NCI-H460 (cell line): ENCODE measurements at regions not wholly inside any gene's neighbourhood (a gene's known extent, or its start where the extent isn't known, plus 50 kb on each side); places are given as distances from the start of the nearest gene placed in this dataset.

ENCODE experiments used
- DNase-seq: peaks from one replicate; pipeline ENCODE4 v3.0.0-alpha.2; 2016; ENCODE audit warnings: low read depth; ENCODE audit errors: extremely low read depth

DNA sequence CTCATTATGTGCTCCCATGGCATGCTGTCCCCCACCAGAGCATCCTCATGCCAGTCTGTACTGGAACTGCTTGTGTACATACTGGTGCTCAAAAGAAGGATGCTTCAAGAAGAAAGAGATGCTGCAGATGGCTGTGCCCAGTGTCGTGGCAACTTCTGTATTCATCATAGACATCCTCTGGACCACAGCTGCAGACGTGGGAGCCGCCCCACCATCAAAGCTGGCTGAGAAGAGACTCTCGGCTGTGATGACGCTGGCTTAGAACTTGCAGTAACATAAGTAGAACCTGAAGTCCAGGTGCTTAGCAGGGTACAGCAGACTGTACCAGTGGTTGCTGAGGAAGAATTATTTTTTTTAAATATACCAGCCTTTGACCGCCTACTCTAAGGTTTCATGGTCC is 112.6 kb upstream of the ARHGAP5 start:
- no peak for DNase-seq

DNA sequence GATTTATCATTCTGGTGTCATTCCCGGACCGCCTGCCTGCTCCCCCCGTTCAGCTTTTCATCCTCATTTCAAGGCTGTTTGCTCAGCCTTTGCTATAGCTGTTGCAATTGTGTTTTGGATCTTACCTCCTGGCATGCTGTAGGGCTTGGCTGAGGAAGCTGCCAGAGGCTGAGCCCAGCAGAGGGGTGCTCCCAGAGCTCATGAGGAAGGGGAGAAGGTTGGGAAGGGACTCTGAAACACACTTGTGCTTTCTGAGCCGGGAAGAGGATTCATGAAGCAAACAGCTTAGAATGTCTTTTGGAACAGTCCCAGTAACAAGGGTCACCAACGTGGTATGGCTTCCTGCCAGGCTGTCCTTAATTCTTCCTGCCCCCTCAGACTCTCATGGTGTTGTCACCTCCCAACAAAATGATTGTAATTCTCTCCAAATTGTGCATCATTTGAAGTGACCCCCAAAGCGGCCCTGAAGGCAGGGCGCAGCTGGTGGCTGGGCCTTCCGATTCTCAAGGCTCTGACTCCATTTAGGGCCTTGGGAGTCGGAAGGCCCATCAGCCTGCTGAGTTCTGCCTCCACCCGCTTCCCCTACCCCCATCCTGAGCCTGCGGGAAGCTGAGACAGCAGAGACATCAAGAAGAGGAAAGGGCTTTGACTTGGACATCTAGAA is 111.9 kb upstream of the ARHGAP5 start:
- DNase-seq, result no peak

GRCh38 chr14:31965735-31966598 is 111.1 kb upstream of the ARHGAP5 start:
- no peak for DNase-seq

GRCh38 chr14:31966896-31967668 is 110.0 kb upstream of the ARHGAP5 start:
- no peak for DNase-seq

DNA sequence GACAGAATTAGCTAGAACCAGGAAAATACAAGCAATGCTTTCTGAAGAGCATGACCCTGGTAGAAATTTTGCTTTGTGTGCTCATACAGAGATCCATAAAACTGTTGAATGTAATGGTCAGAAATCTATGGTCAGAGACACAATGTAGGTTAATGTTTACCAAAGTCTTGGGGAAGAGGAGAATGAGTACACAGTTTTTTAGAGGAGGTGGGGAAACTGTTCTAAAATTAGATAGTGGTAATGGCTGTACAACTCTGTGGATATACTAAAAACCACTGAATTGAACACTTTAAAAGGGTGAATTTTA is 109.5 kb upstream of the ARHGAP5 start:
- no peak for DNase-seq

DNA sequence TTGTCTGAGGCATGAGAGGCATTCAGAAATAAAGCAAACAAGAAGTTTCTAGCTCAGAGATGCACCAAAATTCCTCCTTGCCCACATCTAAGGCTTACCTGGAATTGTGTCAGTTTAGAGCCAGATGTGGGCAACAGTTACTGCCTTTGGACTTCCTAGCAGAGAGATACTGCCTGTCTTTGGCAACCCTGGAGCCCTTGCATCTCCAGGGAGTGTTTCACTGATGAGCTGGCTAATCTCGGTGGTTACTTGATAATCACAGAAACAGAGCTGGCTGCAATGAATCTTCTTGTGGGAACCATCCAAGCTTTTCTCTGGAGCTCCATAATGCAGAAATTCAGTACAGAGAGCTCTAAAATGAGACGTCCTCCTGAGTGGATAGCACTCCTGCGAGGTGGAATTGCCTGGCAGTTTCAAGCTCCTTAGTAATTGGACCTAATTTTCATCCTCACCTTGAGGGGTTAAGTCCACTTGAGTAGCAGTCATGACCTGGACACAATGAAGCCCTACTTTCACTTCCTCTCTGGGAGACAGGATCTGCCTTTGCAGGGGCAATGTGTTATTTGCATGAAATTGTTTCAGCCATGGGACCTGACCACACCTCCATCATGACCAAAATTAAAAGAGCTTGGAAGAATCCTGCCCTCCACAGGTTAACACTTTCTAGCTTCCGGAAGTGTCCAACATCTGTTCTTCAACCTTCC is 108.8 kb upstream of the ARHGAP5 start:
- no peak for DNase-seq

DNA sequence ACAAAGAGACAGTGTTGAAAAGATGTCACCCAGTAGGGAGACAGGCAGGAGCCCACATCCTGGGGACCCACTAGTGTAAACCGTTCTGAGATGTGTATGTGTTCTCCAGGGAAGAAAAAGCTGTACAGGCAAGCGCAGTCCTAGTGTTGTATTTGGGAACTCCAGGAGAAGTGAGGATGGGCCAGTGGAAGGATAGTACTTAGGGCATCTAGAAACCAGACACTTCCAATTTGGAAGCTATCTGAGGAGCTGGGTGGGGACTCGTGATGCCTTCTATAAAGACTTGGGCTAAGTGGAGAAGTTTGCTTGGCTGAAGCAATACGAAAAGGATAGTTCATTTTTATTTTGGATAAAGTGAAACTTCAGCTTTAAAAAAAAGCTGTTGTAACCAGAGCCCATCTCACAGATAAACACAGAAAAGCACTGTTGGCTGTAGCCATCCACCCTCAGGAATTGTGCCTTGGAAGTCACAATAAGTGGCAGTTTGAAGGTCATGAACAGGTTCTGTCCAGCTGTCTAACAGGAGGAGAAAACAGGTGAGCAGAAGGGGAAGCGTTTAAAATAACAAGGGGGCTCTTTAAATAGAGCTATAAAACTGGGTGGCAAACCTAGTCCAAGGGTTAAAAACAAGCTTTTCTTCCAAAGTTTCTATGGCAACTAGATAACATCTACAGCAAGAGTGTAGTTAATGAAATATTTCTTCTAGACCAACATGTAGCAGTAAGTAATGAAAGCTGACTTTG is 108.0 kb upstream of the ARHGAP5 start:
- no peak for DNase-seq

GRCh38 chr14:31969699-31970240 is 107.3 kb upstream of the ARHGAP5 start:
- DNase-seq, result no peak

DNA sequence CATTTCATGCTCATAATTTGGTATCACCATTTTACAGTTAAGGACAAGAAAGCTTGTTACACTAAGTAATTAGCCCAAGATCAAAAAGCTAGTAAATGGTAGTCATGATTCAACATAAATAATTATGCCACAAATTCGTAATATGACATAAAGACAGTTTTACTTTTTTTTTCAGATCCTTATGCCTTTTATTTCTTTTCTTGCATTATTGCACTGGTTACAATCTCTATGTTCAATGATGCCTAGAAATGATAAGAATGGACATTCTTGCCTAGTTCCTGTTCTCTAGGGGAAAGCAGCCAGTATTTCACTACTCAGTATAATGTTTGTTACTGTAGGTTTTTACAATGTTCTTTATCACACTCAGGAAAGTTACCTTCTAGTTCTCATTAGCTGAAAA is 106.4 kb upstream of the ARHGAP5 start:
- no peak for DNase-seq

DNA sequence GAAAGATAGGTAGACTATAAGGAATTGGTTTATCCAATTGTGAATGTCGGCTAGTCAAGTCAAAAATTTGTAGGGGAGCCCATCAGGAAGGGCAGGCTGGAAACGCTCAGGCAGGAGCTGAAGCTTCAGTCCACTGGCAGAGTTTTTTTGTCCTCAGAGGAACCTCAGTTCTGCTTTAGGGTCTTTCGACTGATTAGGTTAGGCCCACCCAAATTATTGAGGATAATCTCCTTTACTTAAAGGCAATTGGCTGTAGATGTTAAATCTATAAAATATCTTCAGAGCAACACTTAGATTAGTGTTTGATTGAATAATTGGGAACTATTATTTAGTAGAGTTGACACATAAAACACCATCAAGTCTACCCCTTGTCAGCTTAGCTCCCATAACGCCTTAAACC is 105.5 kb upstream of the ARHGAP5 start:
- no peak for DNase-seq

DNA sequence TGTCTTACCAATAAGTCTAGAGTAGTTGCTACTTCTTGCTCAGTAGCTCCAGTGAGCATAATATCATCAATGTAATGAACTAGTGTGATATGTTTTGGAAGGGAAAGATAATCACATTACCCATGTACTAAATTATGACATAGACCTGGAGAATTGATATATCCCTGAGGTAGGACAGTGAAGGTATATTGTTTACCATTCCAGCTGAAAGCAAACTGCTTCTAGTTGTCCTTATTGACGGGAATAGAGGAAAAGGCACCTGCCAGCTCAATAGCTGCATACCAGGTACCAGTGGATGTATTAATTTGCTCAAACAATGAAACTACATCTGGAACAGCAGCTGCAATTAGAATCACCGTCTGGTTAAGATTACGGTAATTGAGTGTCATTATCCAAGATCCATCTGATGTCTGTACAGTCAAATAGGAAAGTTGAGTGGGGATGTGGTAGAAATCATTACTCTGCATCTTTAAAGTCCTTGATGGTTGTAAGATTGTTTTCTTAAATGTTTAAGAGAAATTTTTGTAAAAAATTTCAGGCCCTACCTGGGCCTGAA is 100.0 kb upstream of the ARHGAP5 start:
- no peak for DNase-seq

- no peak for DNase-seq
Measured at GRCh38 chr14:31978423-31978822, 98.7 kb upstream of the ARHGAP5 start.

GRCh38 chr14:31982642-31983041 is 94.5 kb upstream of the ARHGAP5 start:
- DNase-seq, result no peak

- no peak for DNase-seq
Measured at GRCh38 chr14:31986405-31986804, 90.7 kb upstream of the ARHGAP5 start.

DNA sequence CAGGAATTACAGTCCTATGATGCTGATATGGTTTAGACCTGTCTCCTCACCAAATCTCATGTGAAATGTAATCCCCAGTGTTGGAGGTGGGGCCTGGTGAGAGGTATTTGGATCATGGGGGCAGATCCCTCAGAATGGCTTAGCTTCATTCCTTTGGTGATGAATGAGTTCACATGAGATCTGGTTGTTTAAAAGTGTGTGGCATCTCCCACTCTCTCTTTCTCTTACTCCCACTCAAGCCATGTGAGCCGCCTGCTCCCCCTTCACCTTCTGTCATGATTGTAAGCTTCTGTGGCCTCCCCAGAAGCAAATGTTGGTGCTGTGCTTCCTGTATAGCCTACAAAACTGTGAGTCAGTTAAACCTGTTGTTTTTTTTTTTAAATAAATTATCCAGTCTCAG is 89.4 kb upstream of the ARHGAP5 start:
- DNase-seq, result no peak

DNA sequence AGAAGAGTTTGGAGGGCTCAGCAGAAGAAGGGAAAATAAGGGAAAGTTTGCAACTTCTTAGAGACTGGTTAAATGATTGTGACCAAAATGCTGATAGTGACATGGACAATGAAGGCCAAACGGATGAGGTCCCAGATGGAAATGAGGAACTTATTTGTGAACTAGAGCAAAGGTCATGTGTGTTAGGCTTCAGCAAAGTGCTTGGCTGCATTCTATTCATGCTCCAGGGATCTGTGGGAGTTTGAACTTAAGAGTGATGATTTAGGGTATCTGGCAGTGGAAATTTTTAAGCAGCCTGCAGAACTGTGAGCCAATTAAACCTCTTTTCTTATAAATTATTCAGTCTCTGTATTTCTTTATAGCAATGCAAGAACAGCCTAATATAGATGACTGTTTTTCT is 88.9 kb upstream of the ARHGAP5 start:
- no peak for DNase-seq

GRCh38 chr14:31990183-31990857 is 86.8 kb upstream of the ARHGAP5 start:
- no peak for DNase-seq

- no peak for DNase-seq
Measured at GRCh38 chr14:31990926-31991572, 86.1 kb upstream of the ARHGAP5 start.

GRCh38 chr14:31992011-31992447 is 85.1 kb upstream of the ARHGAP5 start:
- DNase-seq, result peak; percentile 44
